Astrocyte (in vitro differentiated cells and primary cell): ENCODE measurements at regions not wholly inside any gene's neighbourhood (a gene's known extent, or its start where the extent isn't known, plus 50 kb on each side); places are given as distances from the start of the nearest gene placed in this dataset.

Experiments
- EZH2 ChIP-seq: IDR thresholded peaks from 2 replicates; pipeline ENCODE4 v1.6.1; 2012; ENCODE audit warnings: mild to moderate bottlenecking, low read length, inconsistent platforms; ENCODE audit not compliant: insufficient read depth
- TF ChIP-seq, protein P1 (sequence below): IDR thresholded peaks from 2 replicates; pipeline ENCODE4 v1.5.1; 2011; ENCODE audit warnings: low read depth, mild to moderate bottlenecking, inconsistent platforms, low read length, moderate library complexity; ENCODE audit not compliant: insufficient read depth

DNA sequence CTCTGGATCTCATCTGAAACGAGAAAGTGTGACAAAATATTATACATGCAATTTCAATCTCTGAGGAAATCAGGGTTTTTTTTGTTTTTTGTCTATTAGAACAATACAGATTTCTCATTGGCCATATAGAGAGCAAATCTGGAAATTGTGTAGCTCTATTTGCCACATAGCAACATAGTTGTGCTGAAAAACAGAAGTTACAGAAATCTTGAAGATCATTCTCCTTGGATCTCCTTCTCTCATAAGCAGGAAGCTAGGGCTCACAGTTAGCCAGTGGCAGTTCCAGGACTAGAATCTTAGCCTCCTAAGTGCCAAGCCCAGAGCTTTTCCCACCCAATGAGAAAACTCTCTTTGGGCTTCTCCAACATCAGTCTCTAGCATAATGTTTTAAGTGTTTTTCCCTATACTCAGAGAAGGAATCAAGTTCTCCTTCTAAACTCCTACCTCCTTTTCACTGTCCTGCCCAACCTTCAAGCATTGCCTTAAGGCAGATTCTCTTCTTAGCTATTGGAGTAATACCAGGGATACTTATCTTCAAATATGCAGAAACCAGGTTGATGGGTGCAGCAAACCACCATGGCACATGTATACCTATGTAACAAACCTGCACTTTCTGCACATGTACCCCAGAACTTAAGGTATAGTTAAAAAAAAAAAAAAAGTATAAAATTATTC, 211.6 kb downstream of the ALDH8A1 start:
- TF ChIP-seq, protein P1, sequence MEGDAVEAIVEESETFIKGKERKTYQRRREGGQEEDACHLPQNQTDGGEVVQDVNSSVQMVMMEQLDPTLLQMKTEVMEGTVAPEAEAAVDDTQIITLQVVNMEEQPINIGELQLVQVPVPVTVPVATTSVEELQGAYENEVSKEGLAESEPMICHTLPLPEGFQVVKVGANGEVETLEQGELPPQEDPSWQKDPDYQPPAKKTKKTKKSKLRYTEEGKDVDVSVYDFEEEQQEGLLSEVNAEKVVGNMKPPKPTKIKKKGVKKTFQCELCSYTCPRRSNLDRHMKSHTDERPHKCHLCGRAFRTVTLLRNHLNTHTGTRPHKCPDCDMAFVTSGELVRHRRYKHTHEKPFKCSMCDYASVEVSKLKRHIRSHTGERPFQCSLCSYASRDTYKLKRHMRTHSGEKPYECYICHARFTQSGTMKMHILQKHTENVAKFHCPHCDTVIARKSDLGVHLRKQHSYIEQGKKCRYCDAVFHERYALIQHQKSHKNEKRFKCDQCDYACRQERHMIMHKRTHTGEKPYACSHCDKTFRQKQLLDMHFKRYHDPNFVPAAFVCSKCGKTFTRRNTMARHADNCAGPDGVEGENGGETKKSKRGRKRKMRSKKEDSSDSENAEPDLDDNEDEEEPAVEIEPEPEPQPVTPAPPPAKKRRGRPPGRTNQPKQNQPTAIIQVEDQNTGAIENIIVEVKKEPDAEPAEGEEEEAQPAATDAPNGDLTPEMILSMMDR: no peak
- no peak for TF ChIP-seq EZH2
